Activated CD4-positive, alpha-beta T cell treated with anti-CD3 and anti-CD28 coated beads, Interleukin-2, amount 10 ng/mL, durations not matched to agents 24 days and 14 days (primary cell): ENCODE measurements at regions not wholly inside any gene's neighbourhood (a gene's known extent, or its start where the extent isn't known, plus 50 kb on each side); places are given as distances from the start of the nearest gene placed in this dataset.

Experiments
- DNase-seq: peaks from one replicate; pipeline ENCODE4 v3.0.0; 2022
- H3K27ac Mint-ChIP-seq: one replicate; pipeline ENCODE4 v1.8.0; 2022; ENCODE audit warnings: mild to moderate bottlenecking, mixed read lengths
- H3K27me3 Mint-ChIP-seq: one replicate; pipeline ENCODE4 v1.8.0; 2022; ENCODE audit warnings: mixed read lengths
- H3K36me3 Mint-ChIP-seq: one replicate; pipeline ENCODE4 v1.8.0; 2022; ENCODE audit warnings: low read depth, mild to moderate bottlenecking, mixed read lengths
- H3K4me1 Mint-ChIP-seq: one replicate; pipeline ENCODE4 v1.8.0; 2021; ENCODE audit warnings: mixed read lengths
- H3K4me3 Mint-ChIP-seq: one replicate; pipeline ENCODE4 v1.8.0; 2022; ENCODE audit warnings: mild to moderate bottlenecking, moderate library complexity, mixed read lengths
- H3K9me3 Mint-ChIP-seq: one replicate; pipeline ENCODE4 v1.8.0; 2021; ENCODE audit warnings: mixed read lengths
- intact Hi-C: fragments of 100-400 bp; cut with micrococcal nuclease; formaldehyde crosslinking; loops from one replicate; pipeline ENCODE4 v1.15.1; 2023

GRCh38 chr11:15651816-15652215 lies 537.1 kb downstream of the INSC start:
- Mint-ChIP-seq H3K27ac (no peak overlapping the region), H3K36me3 (no peaks in the 10 kb centered on the region), H3K4me1 (no peaks in the 10 kb centered on the region), H3K4me3 (no peak overlapping the region), H3K9me3 (no peaks in the 10 kb centered on the region), H3K27me3 (peaks cover 23% of the 10 kb centered on the region)
- no peak for DNase-seq
- intact Hi-C loops: loop anchor here (5.0 kb wide), 1 partner anchor 165 kb away; no protein-coding TSS in a partner anchor

GRCh38 chr11:15653191-15653710 lies 538.5 kb downstream of the INSC start:
- H3K36me3 Mint-ChIP-seq: no peaks in the 10 kb centered on the region
- H3K4me3 Mint-ChIP-seq: no peak overlapping the region
- no peaks in the 10 kb centered on the region for H3K9me3 Mint-ChIP-seq
- intact Hi-C loops: loop anchor here (5.0 kb wide), 1 partner anchor 164 kb away; no protein-coding TSS in a partner anchor
- H3K27ac Mint-ChIP-seq: no peak overlapping the region
- H3K4me1 Mint-ChIP-seq: no peaks in the 10 kb centered on the region
- DNase-seq: no peak
- H3K27me3 Mint-ChIP-seq: peaks cover 23% of the 10 kb centered on the region

- Mint-ChIP-seq H3K9me3 (no peaks in the 10 kb centered on the region), H3K4me1 (no peaks in the 10 kb centered on the region), H3K36me3 (no peaks in the 10 kb centered on the region), H3K4me3 (no peak overlapping the region), H3K27me3 (peaks cover 23% of the 10 kb centered on the region), H3K27ac (no peak overlapping the region)
- no peak for DNase-seq
- intact Hi-C loops: loop anchor here (5.0 kb wide), 1 partner anchor 163 kb away; no protein-coding TSS in a partner anchor
Observed at GRCh38 chr11:15654451-15654850, 539.7 kb downstream of the INSC start.

GRCh38 chr11:15655552-15655951 lies 540.8 kb downstream of the INSC start:
- Mint-ChIP-seq H3K27me3 (peaks cover 22% of the 10 kb centered on the region), H3K27ac (no peak overlapping the region), H3K4me3 (no peak overlapping the region), H3K9me3 (no peaks in the 10 kb centered on the region), H3K4me1 (no peaks in the 10 kb centered on the region), H3K36me3 (no peaks in the 10 kb centered on the region)
- DNase-seq: no peak
- intact Hi-C loops: no loop called here

GRCh38 chr11:15657264-15657663 lies 542.5 kb downstream of the INSC start:
- no peaks in the 10 kb centered on the region for H3K4me1 Mint-ChIP-seq
- no peak overlapping the region for H3K27ac Mint-ChIP-seq
- no peaks in the 10 kb centered on the region for H3K9me3 Mint-ChIP-seq
- H3K27me3 Mint-ChIP-seq: peaks cover 7% of the 10 kb centered on the region
- intact Hi-C loops: no loop called here
- H3K4me3 Mint-ChIP-seq: no peak overlapping the region
- no peaks in the 10 kb centered on the region for H3K36me3 Mint-ChIP-seq
- no peak for DNase-seq

GRCh38 chr11:15660496-15660895 lies 545.8 kb downstream of the INSC start:
- no peaks in the 10 kb centered on the region for H3K9me3 Mint-ChIP-seq
- no peak overlapping the region for H3K27ac Mint-ChIP-seq
- no peaks in the 10 kb centered on the region for H3K27me3 Mint-ChIP-seq
- no peaks in the 10 kb centered on the region for H3K4me1 Mint-ChIP-seq
- no peak for DNase-seq
- intact Hi-C loops: no loop called here
- H3K4me3 Mint-ChIP-seq: no peak overlapping the region
- H3K36me3 Mint-ChIP-seq: no peaks in the 10 kb centered on the region

GRCh38 chr11:15662285-15662684 lies 547.6 kb downstream of the INSC start:
- no peak overlapping the region for H3K27ac Mint-ChIP-seq
- intact Hi-C loops: no loop called here

GRCh38 chr11:15663777-15664218 lies 549.1 kb downstream of the INSC start:
- peak; percentile 21 for DNase-seq
- Mint-ChIP-seq H3K4me3 (no peak overlapping the region), H3K4me1 (no peaks in the 10 kb centered on the region), H3K9me3 (no peaks in the 10 kb centered on the region), H3K27me3 (no peaks in the 10 kb centered on the region), H3K27ac (no peak overlapping the region), H3K36me3 (no peaks in the 10 kb centered on the region)
- intact Hi-C loops: no loop called here

More at GRCh38 chr11:15662285-15662684, 547.6 kb downstream of the INSC start:
- Mint-ChIP-seq H3K36me3 (no peaks in the 10 kb centered on the region), H3K4me3 (no peak overlapping the region), H3K4me1 (no peaks in the 10 kb centered on the region), H3K9me3 (no peaks in the 10 kb centered on the region), H3K27me3 (no peaks in the 10 kb centered on the region)
- DNase-seq: no peak

GRCh38 chr11:15665368-15665871 lies 550.7 kb downstream of the INSC start:
- Mint-ChIP-seq H3K4me3 (no peak overlapping the region), H3K9me3 (no peaks in the 10 kb centered on the region), H3K27me3 (no peaks in the 10 kb centered on the region), H3K27ac (no peak overlapping the region), H3K36me3 (no peaks in the 10 kb centered on the region), H3K4me1 (no peaks in the 10 kb centered on the region)
- DNase-seq: no peak
- intact Hi-C loops: no loop called here

- no peak overlapping the region for H3K27ac Mint-ChIP-seq
- H3K27me3 Mint-ChIP-seq: no peaks in the 10 kb centered on the region
- H3K9me3 Mint-ChIP-seq: no peaks in the 10 kb centered on the region
- H3K4me1 Mint-ChIP-seq: no peaks in the 10 kb centered on the region
- no peak overlapping the region for H3K4me3 Mint-ChIP-seq
- H3K36me3 Mint-ChIP-seq: no peaks in the 10 kb centered on the region
- intact Hi-C loops: no loop called here
- no peak for DNase-seq
Observed at GRCh38 chr11:15667127-15667725, 552.5 kb downstream of the INSC start.

- no peaks in the 10 kb centered on the region for H3K36me3 Mint-ChIP-seq
- no peaks in the 10 kb centered on the region for H3K9me3 Mint-ChIP-seq
- no peak overlapping the region for H3K4me3 Mint-ChIP-seq
- no peaks in the 10 kb centered on the region for H3K4me1 Mint-ChIP-seq
- no peak overlapping the region for H3K27ac Mint-ChIP-seq
- intact Hi-C loops: no loop called here
- DNase-seq: no peak
- no peaks in the 10 kb centered on the region for H3K27me3 Mint-ChIP-seq
Observed at GRCh38 chr11:15668718-15669117, 554.0 kb downstream of the INSC start.

- intact Hi-C loops: no loop called here
- Mint-ChIP-seq H3K4me1 (no peaks in the 10 kb centered on the region), H3K27me3 (no peaks in the 10 kb centered on the region), H3K36me3 (no peaks in the 10 kb centered on the region), H3K9me3 (no peaks in the 10 kb centered on the region), H3K27ac (no peak overlapping the region), H3K4me3 (no peak overlapping the region)
- DNase-seq: peak; percentile 6
Observed at GRCh38 chr11:15670520-15671070, 555.9 kb downstream of the INSC start.

- Mint-ChIP-seq H3K27me3 (no peaks in the 10 kb centered on the region), H3K27ac (no peak overlapping the region), H3K4me1 (no peaks in the 10 kb centered on the region), H3K9me3 (no peaks in the 10 kb centered on the region), H3K4me3 (no peak overlapping the region), H3K36me3 (no peaks in the 10 kb centered on the region)
- intact Hi-C loops: no loop called here
- DNase-seq: peak; percentile 29
Observed at GRCh38 chr11:15671216-15671615, 556.5 kb downstream of the INSC start.

GRCh38 chr11:15672825-15673224 lies 558.1 kb downstream of the INSC start:
- Mint-ChIP-seq H3K36me3 (no peaks in the 10 kb centered on the region), H3K27ac (no peak overlapping the region), H3K4me3 (no peak overlapping the region), H3K9me3 (no peaks in the 10 kb centered on the region), H3K4me1 (no peaks in the 10 kb centered on the region), H3K27me3 (no peaks in the 10 kb centered on the region)
- intact Hi-C loops: no loop called here
- DNase-seq: peak; percentile 12
